ENCODE measurements at regions not wholly inside any gene's neighbourhood (a gene's known extent, or its start where the extent isn't known, plus 50 kb on each side); places are given as distances from the start of the nearest gene placed in this dataset.

DNA sequence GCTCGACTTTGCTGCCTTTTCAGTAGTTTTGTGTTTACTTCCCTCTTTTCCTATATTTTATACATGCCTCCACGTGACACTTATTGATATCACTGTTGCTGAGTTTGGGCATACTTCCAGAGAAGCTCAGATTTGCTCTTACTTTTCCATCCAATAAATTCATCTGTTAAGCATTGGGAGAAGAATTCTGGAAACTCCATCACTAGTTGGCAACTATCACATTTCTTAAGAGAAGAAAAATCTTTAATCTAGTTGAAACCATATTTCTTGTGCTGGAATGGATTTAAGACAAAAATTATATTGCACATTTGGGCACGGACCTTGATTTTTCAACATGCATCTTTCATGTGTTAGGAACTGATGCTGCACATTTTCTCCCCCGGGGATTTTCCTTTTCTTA is 52.6 kb upstream of the CPO start:
- ATAC-seq (ENCODE audit: poor library complexity) (no peak), DNase-seq (no peak)
- no peak overlapping the region for H3K27ac Mint-ChIP-seq
- ChIA-PET CTCF (no interaction called here), POLR2A (no interaction called here)
- intact Hi-C loops (cut with DNase I, micrococcal nuclease) = no loop called here
- Histone ChIP-seq H3K9me3 (ENCODE audit: control insufficient read depth in 1 of 2, insufficient read depth in 1 of 2, low read length in 2 of 2) (no peaks in the 10 kb centered on the region), H3K27me3 (ENCODE audit: control insufficient read depth in 1 of 2, insufficient read depth in 2 of 2, low read length in 2 of 2) (no peaks in the 10 kb centered on the region), H3K4me3 (ENCODE audit: low read length) (no peak overlapping the region), H3K27ac (ENCODE audit: low read depth in 1 of 2, low read length in 2 of 2) (no peak overlapping the region), H3K4me1 (ENCODE audit: insufficient read depth, low read length) (no peaks in the 10 kb centered on the region), H3K36me3 (ENCODE audit: insufficient read depth, low read length) (no peaks in the 10 kb centered on the region)
- H3K27me3 Mint-ChIP-seq = no peaks in the 10 kb centered on the region
- no peaks in the 10 kb centered on the region for H3K4me1 Mint-ChIP-seq (ENCODE audit: low read depth)
- H3K4me3 Mint-ChIP-seq = no peak overlapping the region
- no peaks in the 10 kb centered on the region for H3K36me3 Mint-ChIP-seq (ENCODE audit: low read depth)
- H3K9me3 Mint-ChIP-seq = no peaks in the 10 kb centered on the region
- TF ChIP-seq, protein P1, sequence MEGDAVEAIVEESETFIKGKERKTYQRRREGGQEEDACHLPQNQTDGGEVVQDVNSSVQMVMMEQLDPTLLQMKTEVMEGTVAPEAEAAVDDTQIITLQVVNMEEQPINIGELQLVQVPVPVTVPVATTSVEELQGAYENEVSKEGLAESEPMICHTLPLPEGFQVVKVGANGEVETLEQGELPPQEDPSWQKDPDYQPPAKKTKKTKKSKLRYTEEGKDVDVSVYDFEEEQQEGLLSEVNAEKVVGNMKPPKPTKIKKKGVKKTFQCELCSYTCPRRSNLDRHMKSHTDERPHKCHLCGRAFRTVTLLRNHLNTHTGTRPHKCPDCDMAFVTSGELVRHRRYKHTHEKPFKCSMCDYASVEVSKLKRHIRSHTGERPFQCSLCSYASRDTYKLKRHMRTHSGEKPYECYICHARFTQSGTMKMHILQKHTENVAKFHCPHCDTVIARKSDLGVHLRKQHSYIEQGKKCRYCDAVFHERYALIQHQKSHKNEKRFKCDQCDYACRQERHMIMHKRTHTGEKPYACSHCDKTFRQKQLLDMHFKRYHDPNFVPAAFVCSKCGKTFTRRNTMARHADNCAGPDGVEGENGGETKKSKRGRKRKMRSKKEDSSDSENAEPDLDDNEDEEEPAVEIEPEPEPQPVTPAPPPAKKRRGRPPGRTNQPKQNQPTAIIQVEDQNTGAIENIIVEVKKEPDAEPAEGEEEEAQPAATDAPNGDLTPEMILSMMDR (IDR thresholded peaks at IDR 0.05) = no peak

DNA sequence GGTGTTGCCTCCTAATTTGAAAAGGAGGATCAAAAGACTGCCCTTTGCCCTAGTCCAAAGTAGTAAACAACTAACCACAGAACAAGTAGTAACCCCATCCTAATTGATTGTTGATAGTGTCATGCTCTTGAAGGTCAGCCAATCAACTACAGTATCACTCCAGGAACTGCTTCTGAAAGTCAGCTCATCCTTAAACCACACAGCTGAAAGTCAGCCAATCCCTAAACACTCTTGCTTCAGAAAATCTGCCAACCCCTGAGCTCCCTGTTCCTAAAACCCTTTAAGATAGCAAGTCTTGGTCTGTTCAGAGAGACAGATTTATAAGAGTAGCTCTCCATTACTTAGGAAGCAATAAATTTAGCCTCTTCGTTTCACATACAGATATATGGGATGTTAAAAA is 51.6 kb upstream of the CPO start:
- H3K9me3 ChIP-seq (ENCODE audit: control insufficient read depth in 1 of 2, insufficient read depth in 1 of 2, low read length in 2 of 2) = no peaks in the 10 kb centered on the region
- TF ChIP-seq, protein P1 (IDR thresholded peaks at IDR 0.05) = no peak
- intact Hi-C loops (cut with DNase I, micrococcal nuclease) = no loop called here
- no peak overlapping the region for H3K4me3 ChIP-seq (ENCODE audit: low read length)
- ATAC-seq (ENCODE audit: poor library complexity) = no peak
- ChIA-PET CTCF (no interaction called here), POLR2A (no interaction called here)
- no peak overlapping the region for H3K27ac Mint-ChIP-seq
- no peaks in the 10 kb centered on the region for H3K27me3 ChIP-seq (ENCODE audit: control insufficient read depth in 1 of 2, insufficient read depth in 2 of 2, low read length in 2 of 2)
- H3K9me3 Mint-ChIP-seq = no peaks in the 10 kb centered on the region
- no peaks in the 10 kb centered on the region for H3K27me3 Mint-ChIP-seq
- no peaks in the 10 kb centered on the region for H3K4me1 ChIP-seq (ENCODE audit: insufficient read depth, low read length)
- H3K4me1 Mint-ChIP-seq (ENCODE audit: low read depth) = no peaks in the 10 kb centered on the region
- no peak overlapping the region for H3K4me3 Mint-ChIP-seq
- no peaks in the 10 kb centered on the region for H3K36me3 Mint-ChIP-seq (ENCODE audit: low read depth)
- no peak for DNase-seq
- no peak overlapping the region for H3K27ac ChIP-seq (ENCODE audit: low read depth in 1 of 2, low read length in 2 of 2)
- H3K36me3 ChIP-seq (ENCODE audit: insufficient read depth, low read length) = no peaks in the 10 kb centered on the region

All from CD4-positive, alpha-beta T cell (primary cell).